ENCODE measurements at regions not wholly inside any gene's neighbourhood (a gene's known extent, or its start where the extent isn't known, plus 50 kb on each side); places are given as distances from the start of the nearest gene placed in this dataset.
A peak's percentile ranks its signal among the peaks of the same experiment; 100 is the strongest.
"Not testable (repeated sequence)": the region's sequence is repeated elsewhere in the genome, so short reads cannot be mapped to it uniquely, and the experiment has no call there.

DNA sequence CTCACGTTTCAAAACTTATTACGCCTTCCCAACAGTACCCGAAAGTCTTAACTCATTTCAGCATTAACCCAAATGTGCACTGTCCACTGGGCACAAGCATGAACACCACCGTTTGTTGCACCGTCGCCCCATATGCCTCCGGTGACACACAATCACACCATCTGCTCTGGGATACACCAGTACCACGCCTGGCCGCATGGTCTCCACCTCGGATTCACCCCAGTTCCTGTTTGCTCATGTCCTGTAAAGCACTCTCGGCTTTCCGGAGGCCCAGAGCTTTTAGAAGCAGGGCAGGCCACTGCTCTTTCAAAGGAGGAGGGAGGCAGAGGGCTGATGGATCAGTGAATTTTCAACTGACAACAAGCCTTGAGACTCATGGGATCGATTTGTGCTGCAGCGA, 1570.0 kb upstream of the DEFB115 start:
- DNase-seq (ENCODE audit: low read depth in 2 of 3, low spot score in 1 of 3) = no peak

DNA sequence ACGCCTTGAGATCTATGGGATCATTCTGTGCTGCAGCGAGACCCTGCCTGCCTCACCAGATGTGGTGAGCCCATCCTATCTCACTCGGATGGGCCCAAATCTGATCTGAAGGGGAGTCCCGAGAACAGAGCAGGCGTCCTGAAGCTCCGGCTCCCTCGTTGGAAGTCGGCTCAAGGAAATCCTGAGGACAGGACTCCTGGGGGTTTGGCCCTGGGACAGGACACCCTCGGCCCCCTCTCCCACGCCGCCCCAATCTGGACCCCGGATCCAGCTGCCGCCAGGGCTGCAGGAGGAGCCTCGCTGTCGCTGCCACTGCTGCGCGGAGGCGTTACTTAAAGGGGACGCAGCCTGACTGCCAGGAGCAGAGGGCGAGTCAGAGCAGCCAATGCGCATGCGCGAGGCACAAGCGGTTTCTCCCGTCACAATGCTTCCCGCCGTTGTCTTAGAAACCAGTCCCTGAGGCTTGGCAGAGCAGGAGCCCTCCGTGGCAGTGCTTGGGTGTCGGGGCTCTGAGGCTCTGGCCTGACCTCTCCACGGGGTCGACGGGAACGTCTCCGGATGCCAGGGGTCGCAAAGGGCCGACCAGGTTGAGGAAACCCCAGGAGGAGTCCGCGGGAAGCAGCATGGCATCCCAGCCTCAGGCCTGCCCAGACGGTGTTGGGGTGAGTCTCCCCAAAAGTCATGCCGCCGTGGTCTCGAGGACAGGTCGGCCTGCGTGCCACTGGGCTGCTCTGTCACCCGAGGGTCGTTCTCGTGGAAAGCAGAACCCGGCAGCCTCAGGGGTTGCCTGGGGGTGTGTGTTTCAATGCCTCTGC, 1567.8 kb upstream of the DEFB115 start:
- DNase-seq (ENCODE audit: low read depth in 2 of 3, low spot score in 1 of 3) = peak in 1 of 3 donors; percentile 29

DNA sequence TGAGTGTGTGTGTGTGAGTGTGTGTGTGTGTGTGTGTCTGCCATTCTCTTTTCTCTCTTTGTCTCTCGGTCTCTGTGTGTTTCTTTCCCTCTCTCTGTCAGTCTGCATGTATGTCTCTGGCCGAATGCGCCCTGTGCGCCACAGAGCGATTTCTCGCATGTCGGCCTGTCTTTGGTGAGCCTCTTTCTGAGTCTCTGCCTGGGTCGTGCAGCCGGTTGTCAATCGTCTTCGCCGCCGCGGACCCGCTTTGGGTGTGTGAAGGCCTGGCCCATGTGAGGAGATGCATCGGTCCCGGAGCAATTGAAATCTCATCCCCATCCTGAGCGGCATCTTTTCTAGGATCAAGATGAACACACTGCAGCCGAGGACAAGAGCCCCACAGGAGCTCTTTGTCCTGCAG, 1567.2 kb upstream of the DEFB115 start:
- DNase-seq (ENCODE audit: low read depth in 2 of 3, low spot score in 1 of 3) = no peak

DNA sequence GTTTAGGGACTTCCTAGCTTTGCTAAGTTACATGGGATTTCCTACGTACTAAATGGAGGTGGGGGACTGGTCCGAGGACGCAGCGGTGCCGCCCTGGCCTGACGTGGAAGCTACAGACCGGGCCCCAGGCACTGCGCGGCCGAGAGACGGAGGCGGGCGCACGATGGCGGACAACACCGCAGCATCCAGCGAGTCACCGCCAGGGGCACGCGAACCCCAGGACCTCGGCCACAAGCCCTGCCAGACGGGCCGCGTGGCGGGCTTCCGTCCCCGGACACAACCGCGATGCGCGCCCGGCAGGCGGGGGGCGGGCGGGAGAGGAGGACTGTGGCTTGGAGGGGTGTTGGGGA, 1516.9 kb upstream of the DEFB115 start:
- no peak for DNase-seq (ENCODE audit: low read depth in 2 of 3, low spot score in 1 of 3)

DNA sequence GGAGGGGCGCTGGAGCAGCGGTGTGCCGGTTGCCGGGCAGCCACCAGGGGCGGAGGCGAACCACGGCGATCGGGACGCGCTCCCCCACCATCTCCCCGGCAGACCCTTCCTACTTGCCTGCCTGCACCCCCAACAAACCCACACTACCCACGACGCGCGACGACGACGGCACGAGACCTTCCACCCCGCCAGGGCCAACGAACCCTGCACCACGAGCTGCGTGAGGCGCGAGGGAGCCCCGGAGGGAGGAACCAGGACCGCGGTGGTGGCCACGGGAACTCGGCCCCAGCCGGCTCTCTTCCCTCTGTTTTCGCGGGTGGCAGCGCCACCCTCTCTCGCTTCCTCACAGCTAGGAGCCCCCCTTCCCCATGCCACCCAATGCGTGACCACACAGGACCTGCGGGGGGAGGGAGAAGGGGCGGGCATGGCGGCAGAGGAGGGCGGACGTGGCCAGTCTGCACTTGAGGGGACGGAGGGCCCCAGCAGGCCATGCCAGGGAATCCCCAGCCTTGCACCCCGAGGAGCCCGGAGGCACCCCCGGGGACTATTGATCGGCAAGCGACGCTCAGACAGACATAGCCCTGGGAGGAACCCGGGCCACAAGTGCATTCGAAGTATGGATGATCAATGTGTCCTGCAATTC, 1516.4 kb upstream of the DEFB115 start:
- DNase-seq (ENCODE audit: low read depth in 2 of 3, low spot score in 1 of 3) = no peak

DNA sequence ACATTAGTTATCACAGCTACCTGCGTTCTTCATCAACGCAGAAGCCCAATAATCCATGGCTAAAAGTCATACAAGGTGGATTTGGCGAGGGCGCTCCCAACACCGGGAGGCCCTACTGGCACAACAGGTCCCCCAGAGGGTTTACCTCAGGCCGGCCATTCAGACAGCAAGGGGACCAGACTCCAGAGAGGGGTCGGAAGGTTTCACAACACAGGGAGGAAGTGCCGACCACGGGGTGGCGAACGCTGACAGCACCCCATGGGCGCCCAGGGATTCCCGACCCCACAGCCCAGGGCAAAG, 1515.9 kb upstream of the DEFB115 start:
- DNase-seq (ENCODE audit: low read depth in 2 of 3, low spot score in 1 of 3) = no peak

DNA sequence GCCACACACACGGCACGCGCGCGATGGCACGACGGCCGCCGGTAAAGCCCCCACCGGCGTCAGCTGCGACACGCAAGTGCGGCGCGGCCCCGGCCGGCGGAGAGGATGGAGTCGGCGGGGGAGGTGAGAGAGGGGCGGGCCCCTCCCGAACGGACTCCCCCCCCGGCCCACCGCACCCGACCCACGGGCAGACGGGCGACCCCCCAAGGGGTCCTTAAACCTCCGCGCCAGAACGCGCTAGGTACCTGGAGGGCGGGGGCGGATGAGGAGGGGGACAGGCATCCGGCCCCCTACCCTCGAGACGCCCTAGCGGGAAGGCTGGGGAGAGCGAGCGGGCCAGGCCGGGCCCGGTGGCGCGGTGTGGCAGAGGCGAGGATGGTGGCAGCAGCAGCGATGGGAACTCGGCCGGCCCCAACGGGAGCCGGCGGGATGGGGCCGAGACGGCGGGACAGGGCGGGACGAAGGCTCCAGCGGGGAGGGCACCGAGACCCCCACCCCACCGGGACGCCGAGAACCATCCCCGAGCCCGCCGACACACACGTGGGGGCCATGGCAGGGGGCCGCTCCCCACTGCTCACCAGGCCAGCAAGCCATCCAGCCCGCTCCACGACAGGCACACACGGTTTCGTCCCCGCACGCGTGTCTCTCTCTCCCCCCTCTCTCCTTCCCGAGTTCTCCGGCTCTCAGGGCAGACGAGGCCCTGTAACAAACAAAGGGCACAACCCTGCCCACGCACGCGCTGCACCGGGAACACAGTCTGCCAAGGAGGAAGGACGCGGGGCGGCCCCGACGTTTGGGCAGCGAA, 1515.4 kb upstream of the DEFB115 start:
- no peak for DNase-seq (ENCODE audit: low read depth in 2 of 3, low spot score in 1 of 3)

DNA sequence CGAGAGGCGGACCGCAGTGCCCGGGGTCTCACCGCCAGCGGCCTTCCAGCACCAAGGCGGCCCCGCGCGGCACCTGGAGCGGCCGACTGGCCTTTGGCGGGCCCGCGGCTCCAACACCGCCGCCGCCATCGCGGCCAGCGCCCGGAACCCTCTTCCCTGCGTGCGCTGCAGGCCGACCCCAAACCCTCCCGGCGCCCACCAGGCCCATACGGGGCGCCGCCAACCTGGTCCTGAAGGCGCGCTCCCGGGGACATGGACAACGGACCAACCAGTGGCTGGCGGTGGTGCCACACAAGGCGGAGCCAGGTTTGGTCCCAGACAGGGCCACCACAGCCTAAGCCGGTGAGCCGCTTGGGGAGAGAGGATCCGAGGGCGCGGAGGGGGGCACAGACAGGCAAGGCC, 1514.8 kb upstream of the DEFB115 start:
- no peak for DNase-seq (ENCODE audit: low read depth in 2 of 3, low spot score in 1 of 3)

DNA sequence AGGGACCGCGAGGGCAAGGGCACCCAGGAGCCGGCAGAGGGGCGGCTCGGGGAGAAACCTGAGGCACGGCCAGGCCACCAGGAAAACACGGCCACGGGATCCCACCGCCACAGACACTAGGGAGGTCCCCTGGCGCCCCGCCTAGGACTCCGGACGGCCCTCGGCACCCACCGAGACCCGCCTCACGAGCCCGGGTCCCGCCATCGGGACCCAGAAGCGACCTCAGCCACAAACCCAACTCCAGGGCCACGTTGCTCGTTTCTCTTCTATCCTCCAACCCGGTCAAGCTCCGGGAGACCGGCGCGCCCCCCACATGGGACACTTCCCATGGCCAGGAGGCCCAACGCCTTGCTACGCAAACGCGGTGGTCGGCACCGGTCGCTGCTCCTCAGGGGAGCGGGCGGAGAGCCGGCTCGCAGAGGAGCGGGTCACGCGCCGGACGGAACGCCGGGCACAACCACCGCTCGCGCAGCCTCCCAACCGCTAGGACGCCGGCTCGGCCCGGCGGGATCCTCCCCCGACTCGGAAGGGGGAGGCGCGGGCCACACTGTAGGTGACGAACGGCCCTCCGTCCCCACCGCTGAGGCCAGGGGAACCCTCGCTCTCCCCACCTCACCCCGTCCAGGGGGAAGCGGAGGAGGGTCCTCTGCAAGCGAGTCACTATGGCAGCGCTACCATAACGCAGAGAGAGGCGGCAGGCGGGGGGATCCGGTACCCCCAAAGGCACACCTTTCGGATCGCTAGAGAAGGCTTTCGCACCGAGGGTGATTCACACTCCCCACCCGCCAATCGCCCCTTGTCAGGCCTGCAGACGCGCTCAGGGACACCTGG, 1514.1 kb upstream of the DEFB115 start:
- no peak for DNase-seq (ENCODE audit: low read depth in 2 of 3, low spot score in 1 of 3)

DNA sequence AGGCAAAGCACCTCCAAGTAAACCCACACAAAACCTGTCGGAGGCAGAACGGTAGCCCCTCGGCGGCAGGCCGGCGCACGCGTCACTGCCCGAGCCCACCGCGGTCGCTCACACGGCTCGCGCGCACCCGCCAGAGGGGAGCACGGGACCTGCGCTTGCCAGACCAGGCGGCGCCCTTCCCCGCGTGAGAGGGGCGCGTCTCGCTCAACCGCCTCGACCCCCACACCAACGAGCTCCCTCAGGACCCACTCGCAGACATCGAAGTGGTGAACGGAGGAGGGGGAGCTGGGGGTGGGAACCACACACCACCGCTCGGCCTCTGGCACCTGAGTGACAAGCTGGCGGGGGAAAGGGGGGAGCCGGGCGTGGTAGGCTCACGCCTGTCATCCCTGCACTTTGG, 1513.4 kb upstream of the DEFB115 start:
- no peak for DNase-seq (ENCODE audit: low read depth in 2 of 3, low spot score in 1 of 3)

DNA sequence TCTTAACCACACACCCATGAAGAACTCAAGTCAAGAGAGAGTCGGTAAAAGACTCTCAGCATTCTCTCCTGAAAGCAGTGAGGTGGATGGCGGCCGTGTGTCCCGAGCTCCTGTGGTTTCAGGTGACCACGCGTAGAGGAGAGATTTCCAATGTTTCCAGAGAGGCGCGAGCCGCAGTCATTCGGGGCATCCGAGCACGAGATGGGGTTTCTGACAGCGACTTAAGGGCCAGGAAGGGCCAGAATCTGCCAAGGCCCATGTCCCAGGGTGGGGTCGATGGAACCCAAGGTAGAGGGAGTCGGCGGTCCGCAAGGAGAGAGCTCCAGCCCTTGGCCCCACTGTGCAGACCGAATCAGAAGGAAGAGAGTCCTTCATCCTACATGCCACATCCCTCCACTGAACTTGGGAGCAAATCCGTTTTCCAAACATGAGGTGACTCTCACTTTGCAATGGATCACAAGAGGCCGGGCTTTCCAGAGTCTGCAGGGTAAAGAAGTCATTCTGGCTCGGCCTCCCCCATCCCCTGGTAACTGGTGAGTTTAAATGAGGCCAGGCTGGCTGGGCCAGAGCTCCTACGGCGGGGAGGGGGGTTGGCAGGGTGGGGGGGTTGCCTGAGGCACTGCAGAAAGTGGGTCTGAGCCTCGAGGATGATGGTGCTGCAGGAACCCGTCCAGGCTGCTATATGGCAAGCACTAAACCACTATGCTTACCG, 1511.8 kb upstream of the DEFB115 start:
- not testable (repeated sequence) for DNase-seq (ENCODE audit: low read depth in 2 of 3, low spot score in 1 of 3)

DNA sequence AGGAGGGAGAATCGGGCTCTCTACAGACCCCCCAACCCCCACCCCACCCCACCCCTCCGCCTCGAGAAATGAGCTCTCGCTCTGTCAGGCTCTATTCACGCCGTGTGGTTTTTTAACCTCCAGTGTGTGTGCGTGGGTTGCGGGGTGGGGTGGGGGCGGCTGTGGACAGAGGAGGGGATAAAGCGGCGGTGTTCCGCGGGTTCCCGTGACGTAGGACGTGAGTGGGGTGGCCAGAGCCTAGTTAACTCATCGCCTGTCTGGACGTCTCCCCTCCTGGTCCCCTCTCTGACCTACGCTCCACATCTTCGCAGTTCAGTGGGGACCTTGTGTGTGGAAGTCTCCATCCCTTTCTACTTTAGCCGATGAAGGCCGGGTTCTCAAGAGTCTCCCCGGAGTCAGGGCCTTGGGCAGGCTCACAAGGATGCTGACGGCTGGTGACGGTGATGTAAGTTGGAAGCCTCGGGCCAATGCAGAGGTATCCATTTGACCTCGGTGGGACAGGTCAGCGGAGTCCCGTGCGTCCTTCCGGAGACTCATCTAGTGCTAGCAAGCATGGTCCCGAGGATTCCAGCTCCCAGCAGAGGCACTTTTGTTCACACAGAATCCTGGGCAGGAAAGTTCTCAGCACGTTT, 1507.1 kb upstream of the DEFB115 start:
- DNase-seq (ENCODE audit: low read depth in 2 of 3, low spot score in 1 of 3) = no peak

DNA sequence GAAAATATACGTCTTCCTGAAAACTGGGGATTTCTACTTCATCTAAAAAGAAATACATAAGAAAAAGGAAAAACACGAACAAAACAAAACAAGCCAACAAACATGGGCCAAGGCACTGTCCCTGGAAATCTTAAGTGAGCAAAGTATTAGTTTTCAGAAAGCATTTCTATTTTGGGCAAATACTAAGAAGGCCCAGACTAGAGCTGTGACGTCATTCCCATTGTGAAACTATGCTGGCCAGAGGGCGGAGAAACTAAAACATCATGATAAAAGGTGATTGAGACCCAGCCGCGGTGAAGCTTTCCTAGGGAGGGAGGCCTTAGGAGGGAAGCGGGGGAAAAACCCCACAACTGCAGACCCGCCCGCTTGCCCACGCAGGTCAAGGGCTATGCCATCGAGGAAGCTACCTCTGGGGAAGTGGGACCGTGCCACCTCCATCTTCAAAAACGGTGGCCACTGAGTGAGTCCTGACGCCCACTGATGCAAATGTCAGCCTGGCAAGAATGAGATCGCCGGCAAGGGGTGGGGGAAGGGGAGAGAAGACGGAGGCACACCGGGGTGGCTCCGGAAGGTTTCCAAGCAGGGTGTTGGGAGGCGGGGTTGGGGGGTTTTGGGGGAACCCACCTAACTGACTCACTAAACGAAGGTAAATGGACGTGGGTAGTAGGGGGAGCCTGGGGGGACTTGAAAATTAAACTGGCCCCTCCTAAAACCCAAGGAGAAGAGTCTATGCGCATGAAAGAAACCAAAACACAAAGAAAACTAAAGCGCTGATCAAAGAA, 1504.6 kb upstream of the DEFB115 start:
- peak in 1 of 3 donors; percentile 50 for DNase-seq (ENCODE audit: low read depth in 2 of 3, low spot score in 1 of 3)

DNA sequence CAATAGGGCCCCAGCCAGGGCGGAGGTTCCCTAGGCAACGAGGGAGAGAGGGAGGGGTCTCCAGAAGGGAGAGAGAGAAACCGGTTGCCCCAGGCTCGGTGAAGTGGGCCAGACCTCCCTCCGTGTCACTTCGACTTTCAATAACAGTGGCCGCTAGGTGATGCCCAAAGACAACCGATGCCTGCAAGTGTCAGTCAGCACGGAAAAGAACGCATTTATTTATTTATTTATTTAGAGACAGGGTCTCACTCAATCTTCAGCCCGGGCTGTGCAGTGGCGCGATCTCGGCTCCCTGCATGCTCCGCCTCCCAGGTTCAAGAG, 1504.1 kb upstream of the DEFB115 start:
- DNase-seq (ENCODE audit: low read depth in 2 of 3, low spot score in 1 of 3) = peak in 1 of 3 donors; percentile 23

DNA sequence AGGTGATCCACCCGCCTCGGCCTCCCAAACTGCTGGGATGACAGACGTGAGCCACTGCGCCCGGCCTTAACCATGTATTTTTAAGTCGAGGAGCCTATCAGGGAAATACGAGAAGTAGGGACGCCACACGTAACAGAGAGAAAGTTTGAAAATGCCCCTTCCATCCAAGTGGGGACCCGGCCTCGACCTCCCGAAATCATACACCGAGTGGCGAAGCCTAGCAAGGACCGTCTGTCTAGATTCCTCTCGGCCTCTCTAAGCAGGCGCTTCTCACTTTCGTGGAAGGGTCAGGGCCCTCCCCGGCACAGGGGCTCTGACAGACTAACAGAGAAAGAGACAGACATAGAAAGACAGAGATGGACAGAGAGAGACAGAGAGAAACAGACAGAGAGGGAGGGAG, 1503.6 kb upstream of the DEFB115 start:
- not testable (repeated sequence) for DNase-seq (ENCODE audit: low read depth in 2 of 3, low spot score in 1 of 3)

DNA sequence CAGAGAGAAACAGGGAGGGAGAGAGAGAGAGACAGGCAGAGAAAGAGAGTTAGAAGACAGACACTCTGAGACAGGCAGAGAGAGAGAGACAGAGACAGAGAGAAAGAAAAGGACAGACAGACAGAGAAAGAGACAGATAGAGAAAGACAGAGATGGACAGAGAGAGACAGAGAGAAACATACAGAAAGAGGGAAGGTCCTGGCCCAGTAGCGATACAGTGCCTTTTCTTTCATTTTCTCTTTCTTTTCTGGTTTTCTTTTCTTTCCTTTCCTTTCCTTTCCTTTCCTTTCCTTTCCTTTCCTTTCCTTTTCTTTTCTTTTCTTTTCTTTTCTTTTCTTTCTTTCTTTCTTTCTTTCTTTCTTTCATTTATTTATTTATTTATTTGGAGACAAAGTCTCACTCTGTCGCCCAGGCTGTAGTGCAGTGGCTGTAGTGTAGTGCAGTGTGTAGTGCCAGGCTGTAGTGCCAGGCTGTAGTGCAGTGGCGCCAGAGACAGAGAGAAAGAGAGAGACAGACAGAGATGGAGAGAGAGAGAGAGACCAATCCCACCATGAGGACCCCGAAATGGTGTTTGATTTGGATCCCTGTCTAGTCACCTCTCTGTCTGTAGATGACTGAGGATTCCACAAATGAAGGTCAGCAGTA, 1501.5 kb upstream of the DEFB115 start:
- DNase-seq (ENCODE audit: low read depth in 2 of 3, low spot score in 1 of 3) = not testable (repeated sequence)

DNA sequence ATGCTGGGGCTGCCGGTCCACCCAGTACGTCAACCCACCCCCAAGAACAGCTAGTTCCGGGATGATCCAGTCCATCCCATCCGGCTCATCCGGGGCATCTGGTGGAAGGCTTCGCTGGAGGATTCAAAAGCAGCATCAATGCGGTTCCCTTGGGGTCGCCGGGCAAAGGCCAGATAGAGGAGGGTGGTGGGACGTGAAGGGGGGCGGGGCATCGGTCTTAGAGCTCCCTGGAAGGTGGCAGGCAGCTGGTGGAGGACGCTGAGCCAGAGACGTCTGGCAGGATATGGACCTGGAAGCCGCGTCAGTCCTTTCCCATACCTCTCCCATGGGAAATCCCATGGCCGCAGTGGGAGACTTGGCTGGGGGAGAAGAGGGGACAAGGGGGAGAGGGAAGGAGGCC, 1500.8 kb upstream of the DEFB115 start:
- DNase-seq (ENCODE audit: low read depth in 2 of 3, low spot score in 1 of 3) = no peak

DNA sequence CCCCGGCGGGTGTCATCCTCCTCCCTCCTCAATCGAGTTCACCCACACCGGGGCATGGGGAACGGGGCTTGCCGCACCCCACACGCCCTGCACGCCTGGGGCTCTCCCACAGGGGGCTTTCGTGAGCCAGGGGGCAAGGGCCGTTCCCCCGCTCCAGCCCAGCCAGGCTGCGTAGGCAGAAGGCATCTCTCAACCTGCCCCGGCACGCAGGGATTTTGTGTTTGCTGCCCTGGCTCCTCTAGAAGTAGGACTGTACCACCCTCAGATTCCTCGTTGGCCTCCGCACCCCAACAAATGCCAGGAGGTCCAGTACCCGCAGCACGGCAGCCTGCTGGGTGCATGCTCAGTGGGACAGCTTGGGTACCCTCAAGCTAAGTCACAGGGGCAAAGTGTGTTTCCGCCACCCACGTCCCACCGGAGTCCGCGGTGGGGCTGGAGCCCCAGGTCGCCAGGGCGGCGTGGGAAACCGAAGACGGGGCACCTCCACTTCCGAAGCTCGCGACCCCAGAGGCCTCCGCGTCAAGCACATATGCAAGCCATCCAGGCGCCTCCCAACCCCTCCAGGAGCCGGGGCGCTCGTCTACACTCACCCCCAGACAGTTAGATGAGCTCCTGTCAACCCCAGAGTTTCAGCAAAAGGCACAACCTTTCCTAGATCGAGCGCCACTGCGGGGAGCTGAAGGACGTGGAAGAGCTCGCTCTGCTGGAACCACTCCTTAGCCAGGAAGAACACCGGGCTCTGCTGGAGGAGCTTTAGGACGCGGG, 1495.7 kb upstream of the DEFB115 start:
- not testable (repeated sequence) for DNase-seq (ENCODE audit: low read depth in 2 of 3, low spot score in 1 of 3)

Data from stimulated activated CD4-positive, alpha-beta T cell treated with anti-CD3 and anti-CD28 coated beads, Interleukin-12 subunit alpha, Interleukin-12 subunit beta, amount 100 ng/mL, for 48 hours (primary cell).